Lower leg skin (tissue), 4 donors: ENCODE measurements at regions not wholly inside any gene's neighbourhood (a gene's known extent, or its start where the extent isn't known, plus 50 kb on each side); places are given as distances from the start of the nearest gene placed in this dataset.
"Not testable (repeated sequence)": the region's sequence is repeated elsewhere in the genome, so short reads cannot be mapped to it uniquely, and the experiment has no call there.

Source experiments
- DNase-seq, 2 donors: peaks; one replicate each; pipeline ENCODE4 v3.0.0-alpha.2; 2019; ENCODE audit warnings: low spot score in 2 of 2
- H3K4me3 ChIP-seq: fragments of 200-600 bp; sonication (generic); 2 replicates; pipeline ENCODE4 v1.5.1; 2017; ENCODE audit warnings: mild to moderate bottlenecking, low read depth; ENCODE audit not compliant: poor library complexity, severe bottlenecking
- POLR2A ChIP-seq, 2 donors: fragments of 450-650 bp; IDR thresholded peaks; one replicate each; pipeline ENCODE4 v1.6.1; 2016 to 2017; ENCODE audit warnings: antibody characterized with exemption in 2 of 2, mild to moderate bottlenecking in 1 of 2, moderate library complexity in 1 of 2
- WGBS, 2 donors: methylation state at CpG; one replicate each; pipeline ENCODE4 v1.1.5; 2018; 5-methylcytosine and 5-hydroxymethylcytosine counted together
- intact Hi-C: fragments of 100-400 bp; cut with DNase I; formaldehyde crosslinking; loops from one replicate; pipeline ENCODE4 v1.15.0; 2023; ENCODE audit warnings: low total_unique reads
- TF ChIP-seq, protein P1 (sequence below), 3 donors: fragments of 450-650 bp; IDR thresholded peaks; one replicate each; pipeline ENCODE4 v1.5.1; 2016; ENCODE audit warnings: antibody characterized with exemption in 3 of 3, mild to moderate bottlenecking in 3 of 3, moderate library complexity in 2 of 3

DNA sequence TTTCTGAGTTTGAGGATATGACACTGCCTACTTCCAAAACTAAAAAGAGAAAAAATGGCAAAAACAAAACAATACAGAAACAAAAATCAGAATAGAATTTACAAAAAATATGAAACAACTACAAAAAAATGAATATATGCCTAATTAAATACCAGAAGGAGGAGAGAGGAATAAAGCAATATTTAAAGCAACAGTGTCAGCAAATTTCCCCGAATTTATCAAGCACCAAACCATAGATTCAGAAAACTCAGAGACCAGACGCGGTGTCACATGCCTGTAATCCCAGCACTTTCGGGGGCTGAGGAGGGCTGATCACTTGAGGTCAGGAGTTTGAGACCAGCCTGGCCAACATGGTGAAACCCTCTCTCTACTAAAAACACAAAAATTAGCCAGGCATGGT lies 1360.9 kb downstream of the SI start:
- DNase-seq, result no peak
- WGBS, 2 donors, result 89 to 95% methylated on average over 4 of the region's 4 CpGs
- TF ChIP-seq, protein P1, sequence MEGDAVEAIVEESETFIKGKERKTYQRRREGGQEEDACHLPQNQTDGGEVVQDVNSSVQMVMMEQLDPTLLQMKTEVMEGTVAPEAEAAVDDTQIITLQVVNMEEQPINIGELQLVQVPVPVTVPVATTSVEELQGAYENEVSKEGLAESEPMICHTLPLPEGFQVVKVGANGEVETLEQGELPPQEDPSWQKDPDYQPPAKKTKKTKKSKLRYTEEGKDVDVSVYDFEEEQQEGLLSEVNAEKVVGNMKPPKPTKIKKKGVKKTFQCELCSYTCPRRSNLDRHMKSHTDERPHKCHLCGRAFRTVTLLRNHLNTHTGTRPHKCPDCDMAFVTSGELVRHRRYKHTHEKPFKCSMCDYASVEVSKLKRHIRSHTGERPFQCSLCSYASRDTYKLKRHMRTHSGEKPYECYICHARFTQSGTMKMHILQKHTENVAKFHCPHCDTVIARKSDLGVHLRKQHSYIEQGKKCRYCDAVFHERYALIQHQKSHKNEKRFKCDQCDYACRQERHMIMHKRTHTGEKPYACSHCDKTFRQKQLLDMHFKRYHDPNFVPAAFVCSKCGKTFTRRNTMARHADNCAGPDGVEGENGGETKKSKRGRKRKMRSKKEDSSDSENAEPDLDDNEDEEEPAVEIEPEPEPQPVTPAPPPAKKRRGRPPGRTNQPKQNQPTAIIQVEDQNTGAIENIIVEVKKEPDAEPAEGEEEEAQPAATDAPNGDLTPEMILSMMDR (IDR thresholded peaks at IDR 0.05), result no peak
- no peak for TF ChIP-seq POLR2A (IDR thresholded peaks at IDR 0.05)
- H3K4me3 ChIP-seq, result no peak overlapping the region
- intact Hi-C loops, result no loop called here

DNA sequence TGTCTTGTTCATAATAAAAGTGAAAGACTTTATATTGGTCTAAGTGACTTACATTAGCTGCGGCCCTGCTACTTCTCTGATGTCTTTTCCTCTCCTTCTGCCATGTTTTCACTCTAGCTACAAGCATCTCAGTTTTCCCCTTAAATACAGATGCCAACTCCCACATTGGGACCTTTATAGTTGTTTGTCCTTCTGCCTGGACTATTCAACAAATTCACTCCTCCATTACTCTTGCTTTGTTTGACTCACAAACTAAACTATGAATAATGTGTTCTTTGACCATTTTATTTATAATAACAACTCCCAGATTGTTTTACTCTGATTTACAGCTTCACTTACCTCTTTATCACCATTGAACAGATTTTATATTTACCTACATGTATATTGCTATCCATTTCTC lies 1369.9 kb downstream of the SI start:
- intact Hi-C loops, result no loop called here
- no peak overlapping the region for H3K4me3 ChIP-seq
- TF ChIP-seq, protein P1 (IDR thresholded peaks at IDR 0.05), result no peak
- TF ChIP-seq POLR2A (IDR thresholded peaks at IDR 0.05), result no peak
- DNase-seq, result no peak
- WGBS, 2 donors, result 86% methylated on average over 1 of the region's 1 CpG

- H3K4me3 ChIP-seq, result no peak overlapping the region
- no peak for DNase-seq
- TF ChIP-seq POLR2A (IDR thresholded peaks at IDR 0.05), result no peak
- TF ChIP-seq, protein P1 (IDR thresholded peaks at IDR 0.05), result no peak
- intact Hi-C loops, result loop anchor here (1.0 kb wide), 1 partner anchor 8 kb away; no protein-coding TSS in a partner anchor
Measured at GRCh38 chr3:163707659-163708058, 1370.6 kb downstream of the SI start.

DNA sequence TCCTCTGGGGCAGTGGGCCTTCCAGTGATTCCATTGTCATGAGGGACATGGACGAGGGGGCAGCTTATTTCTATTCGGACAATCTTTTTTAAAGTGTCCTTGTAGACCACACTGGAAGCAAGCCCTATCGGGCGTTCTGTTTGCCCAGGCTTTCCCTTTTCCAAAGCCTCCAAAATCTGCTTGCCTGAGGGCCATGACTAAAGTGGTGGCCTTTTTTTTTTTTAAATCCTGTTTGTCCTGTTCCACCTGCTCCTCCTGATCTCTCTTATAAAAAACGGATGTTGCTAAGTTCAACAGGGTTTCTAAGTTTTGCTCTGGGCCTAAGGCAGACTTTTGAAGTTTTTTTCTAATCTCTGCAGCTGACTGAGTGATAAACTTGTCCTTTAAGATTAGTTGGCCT lies 1380.1 kb downstream of the SI start:
- intact Hi-C loops, H3K4me3 ChIP-seq, DNase-seq: not testable (repeated sequence)
- WGBS, 2 donors, result 52 to 60% methylated on average over 5 of the region's 5 CpGs

- H3K4me3 ChIP-seq, result no peak overlapping the region
Measured at GRCh38 chr3:163692494-163692893, 1385.8 kb downstream of the SI start.

DNA sequence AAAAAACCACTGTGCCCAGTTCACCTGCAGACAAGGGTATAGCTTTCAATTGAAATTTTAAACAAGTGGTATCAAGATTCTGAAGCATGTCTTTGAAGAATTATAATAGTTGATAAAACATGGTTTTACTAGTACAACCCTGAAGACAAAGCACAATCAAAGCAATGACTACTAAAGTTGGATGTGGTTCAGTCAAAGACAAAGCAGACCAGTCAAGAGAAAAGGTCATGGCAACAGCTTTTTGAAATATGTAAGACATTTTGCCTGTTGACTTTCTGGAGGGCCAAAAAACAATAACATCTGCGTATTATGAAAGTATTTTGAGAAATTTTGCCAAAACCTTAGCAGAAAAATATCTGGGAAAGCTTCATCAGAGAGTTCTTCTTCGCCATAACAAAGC lies 1393.6 kb downstream of the SI start:
- intact Hi-C loops, result no loop called here
- TF ChIP-seq, protein P1 (IDR thresholded peaks at IDR 0.05), result no peak
- TF ChIP-seq POLR2A (IDR thresholded peaks at IDR 0.05), result no peak
- no peak overlapping the region for H3K4me3 ChIP-seq
- no peak for DNase-seq
- WGBS, 2 donors, result 53 to 54% methylated on average over 2 of the region's 2 CpGs

More at GRCh38 chr3:163692494-163692893, 1385.8 kb downstream of the SI start:
- WGBS, 2 donors, result 81 to 92% methylated on average over 1 of the region's 1 CpG
- no peak for TF ChIP-seq POLR2A (IDR thresholded peaks at IDR 0.05)
- TF ChIP-seq, protein P1 (IDR thresholded peaks at IDR 0.05), result no peak
- DNase-seq, result no peak
- intact Hi-C loops, result no loop called here
